ENCODE measurements at regions not wholly inside any gene's neighbourhood (a gene's known extent, or its start where the extent isn't known, plus 50 kb on each side); places are given as distances from the start of the nearest gene placed in this dataset.

- H3K4me3 ChIP-seq (ENCODE audit: low read length), result no peak overlapping the region
- H3K9me3 ChIP-seq (ENCODE audit: low read length), result no peaks in the 10 kb centered on the region
- peaks cover 2% of the 10 kb centered on the region for H3K4me1 ChIP-seq (ENCODE audit: insufficient read depth, low read length)
- no peak overlapping the region for H2AFZ ChIP-seq (ENCODE audit: low read depth, low read length)
- H3K27me3 ChIP-seq (ENCODE audit: insufficient read depth, low read length), result no peaks in the 10 kb centered on the region
- H3K36me3 ChIP-seq (ENCODE audit: insufficient read depth, low read length), result no peaks in the 10 kb centered on the region
Measured at GRCh38 chr12:131525795-131526508, 184.9 kb upstream of the SFSWAP start.

- no peaks in the 10 kb centered on the region for H3K4me1 ChIP-seq (ENCODE audit: insufficient read depth, low read length)
- no peak overlapping the region for H2AFZ ChIP-seq (ENCODE audit: low read depth, low read length)
- no peak overlapping the region for H3K4me3 ChIP-seq (ENCODE audit: low read length)
- H3K27me3 ChIP-seq (ENCODE audit: insufficient read depth, low read length), result no peaks in the 10 kb centered on the region
- no peaks in the 10 kb centered on the region for H3K9me3 ChIP-seq (ENCODE audit: low read length)
- H3K36me3 ChIP-seq (ENCODE audit: insufficient read depth, low read length), result no peaks in the 10 kb centered on the region
Measured at GRCh38 chr12:131527092-131527491, 183.8 kb upstream of the SFSWAP start.

GRCh38 chr12:131527736-131528135 lies 183.2 kb upstream of the SFSWAP start:
- Histone ChIP-seq H3K36me3 (ENCODE audit: insufficient read depth, low read length) (no peaks in the 10 kb centered on the region), H3K9me3 (ENCODE audit: low read length) (no peaks in the 10 kb centered on the region), H3K27me3 (ENCODE audit: insufficient read depth, low read length) (no peaks in the 10 kb centered on the region), H2AFZ (ENCODE audit: low read depth, low read length) (no peak overlapping the region), H3K4me3 (ENCODE audit: low read length) (no peak overlapping the region), H3K4me1 (ENCODE audit: insufficient read depth, low read length) (no peaks in the 10 kb centered on the region)

- Histone ChIP-seq H3K4me1 (ENCODE audit: insufficient read depth, low read length) (no peaks in the 10 kb centered on the region), H2AFZ (ENCODE audit: low read depth, low read length) (no peak overlapping the region), H3K4me3 (ENCODE audit: low read length) (no peak overlapping the region), H3K9me3 (ENCODE audit: low read length) (no peaks in the 10 kb centered on the region), H3K27me3 (ENCODE audit: insufficient read depth, low read length) (no peaks in the 10 kb centered on the region), H3K36me3 (ENCODE audit: insufficient read depth, low read length) (no peaks in the 10 kb centered on the region)
Measured at GRCh38 chr12:131528144-131528543, 182.7 kb upstream of the SFSWAP start.

- H3K36me3 ChIP-seq (ENCODE audit: insufficient read depth, low read length), result no peaks in the 10 kb centered on the region
- H2AFZ ChIP-seq (ENCODE audit: low read depth, low read length), result no peak overlapping the region
- no peaks in the 10 kb centered on the region for H3K9me3 ChIP-seq (ENCODE audit: low read length)
- no peaks in the 10 kb centered on the region for H3K27me3 ChIP-seq (ENCODE audit: insufficient read depth, low read length)
- no peaks in the 10 kb centered on the region for H3K4me1 ChIP-seq (ENCODE audit: insufficient read depth, low read length)
- H3K4me3 ChIP-seq (ENCODE audit: low read length), result no peak overlapping the region
Measured at GRCh38 chr12:131528667-131529066, 182.2 kb upstream of the SFSWAP start.

- H3K4me3 ChIP-seq (ENCODE audit: low read length), result no peak overlapping the region
- no peak overlapping the region for H2AFZ ChIP-seq (ENCODE audit: low read depth, low read length)
Measured at GRCh38 chr12:131529196-131530040, 181.5 kb upstream of the SFSWAP start.

GRCh38 chr12:131530041-131530332 lies 180.9 kb upstream of the SFSWAP start:
- no peaks in the 10 kb centered on the region for H3K36me3 ChIP-seq (ENCODE audit: insufficient read depth, low read length)
- no peak overlapping the region for H2AFZ ChIP-seq (ENCODE audit: low read depth, low read length)

More at GRCh38 chr12:131529196-131530040, 181.5 kb upstream of the SFSWAP start:
- Histone ChIP-seq H3K36me3 (ENCODE audit: insufficient read depth, low read length) (no peaks in the 10 kb centered on the region), H3K9me3 (ENCODE audit: low read length) (peaks cover 2% of the 10 kb centered on the region), H3K4me1 (ENCODE audit: insufficient read depth, low read length) (peaks cover 1% of the 10 kb centered on the region), H3K27me3 (ENCODE audit: insufficient read depth, low read length) (no peaks in the 10 kb centered on the region)

GRCh38 chr12:131530422-131530821 lies 180.5 kb upstream of the SFSWAP start:
- Histone ChIP-seq H3K4me3 (ENCODE audit: low read length) (no peak overlapping the region), H2AFZ (ENCODE audit: low read depth, low read length) (no peak overlapping the region), H3K4me1 (ENCODE audit: insufficient read depth, low read length) (peaks cover 6% of the 10 kb centered on the region), H3K27me3 (ENCODE audit: insufficient read depth, low read length) (no peaks in the 10 kb centered on the region), H3K36me3 (ENCODE audit: insufficient read depth, low read length) (no peaks in the 10 kb centered on the region), H3K9me3 (ENCODE audit: low read length) (peaks cover 3% of the 10 kb centered on the region)

More at GRCh38 chr12:131530041-131530332, 180.9 kb upstream of the SFSWAP start:
- H3K27me3 ChIP-seq (ENCODE audit: insufficient read depth, low read length), result no peaks in the 10 kb centered on the region
- H3K9me3 ChIP-seq (ENCODE audit: low read length), result peaks cover 3% of the 10 kb centered on the region
- H3K4me1 ChIP-seq (ENCODE audit: insufficient read depth, low read length), result peaks cover 4% of the 10 kb centered on the region
- no peak overlapping the region for H3K4me3 ChIP-seq (ENCODE audit: low read length)

- no peaks in the 10 kb centered on the region for H3K36me3 ChIP-seq (ENCODE audit: insufficient read depth, low read length)
- H3K9me3 ChIP-seq (ENCODE audit: low read length), result peaks cover 3% of the 10 kb centered on the region
- H3K4me3 ChIP-seq (ENCODE audit: low read length), result no peak overlapping the region
- H3K27me3 ChIP-seq (ENCODE audit: insufficient read depth, low read length), result no peaks in the 10 kb centered on the region
- peaks cover 6% of the 10 kb centered on the region for H3K4me1 ChIP-seq (ENCODE audit: insufficient read depth, low read length)
- no peak overlapping the region for H2AFZ ChIP-seq (ENCODE audit: low read depth, low read length)
Measured at GRCh38 chr12:131533139-131533538, 177.8 kb upstream of the SFSWAP start.

- Histone ChIP-seq H3K4me1 (ENCODE audit: insufficient read depth, low read length) (peaks cover 6% of the 10 kb centered on the region), H3K36me3 (ENCODE audit: insufficient read depth, low read length) (no peaks in the 10 kb centered on the region), H3K9me3 (ENCODE audit: low read length) (peaks cover 3% of the 10 kb centered on the region), H2AFZ (ENCODE audit: low read depth, low read length) (no peak overlapping the region), H3K27me3 (ENCODE audit: insufficient read depth, low read length) (no peaks in the 10 kb centered on the region), H3K4me3 (ENCODE audit: low read length) (no peak overlapping the region)
Measured at GRCh38 chr12:131535779-131536178, 175.1 kb upstream of the SFSWAP start.

- peaks cover 3% of the 10 kb centered on the region for H3K9me3 ChIP-seq (ENCODE audit: low read length)
- no peak overlapping the region for H2AFZ ChIP-seq (ENCODE audit: low read depth, low read length)
- no peak overlapping the region for H3K4me3 ChIP-seq (ENCODE audit: low read length)
- H3K4me1 ChIP-seq (ENCODE audit: insufficient read depth, low read length), result peaks cover 6% of the 10 kb centered on the region
- no peaks in the 10 kb centered on the region for H3K27me3 ChIP-seq (ENCODE audit: insufficient read depth, low read length)
- H3K36me3 ChIP-seq (ENCODE audit: insufficient read depth, low read length), result no peaks in the 10 kb centered on the region
Measured at GRCh38 chr12:131536337-131536736, 174.6 kb upstream of the SFSWAP start.

- Histone ChIP-seq H3K36me3 (ENCODE audit: insufficient read depth, low read length) (no peaks in the 10 kb centered on the region), H3K4me1 (ENCODE audit: insufficient read depth, low read length) (peaks cover 6% of the 10 kb centered on the region), H3K4me3 (ENCODE audit: low read length) (no peak overlapping the region), H2AFZ (ENCODE audit: low read depth, low read length) (no peak overlapping the region), H3K27me3 (ENCODE audit: insufficient read depth, low read length) (no peaks in the 10 kb centered on the region), H3K9me3 (ENCODE audit: low read length) (peaks cover 3% of the 10 kb centered on the region)
Measured at GRCh38 chr12:131536766-131537165, 174.1 kb upstream of the SFSWAP start.

- Histone ChIP-seq H3K27me3 (ENCODE audit: insufficient read depth, low read length) (no peaks in the 10 kb centered on the region), H2AFZ (ENCODE audit: low read depth, low read length) (no peak overlapping the region), H3K4me1 (ENCODE audit: insufficient read depth, low read length) (peaks cover 6% of the 10 kb centered on the region)
Measured at GRCh38 chr12:131537267-131537958, 173.5 kb upstream of the SFSWAP start.

More at GRCh38 chr12:131537267-131537958, 173.5 kb upstream of the SFSWAP start:
- H3K4me3 ChIP-seq (ENCODE audit: low read length), result no peak overlapping the region
- H3K9me3 ChIP-seq (ENCODE audit: low read length), result peaks cover 3% of the 10 kb centered on the region
- H3K36me3 ChIP-seq (ENCODE audit: insufficient read depth, low read length), result no peaks in the 10 kb centered on the region

Data from neuron (in vitro differentiated cells).